ENCODE measurements at regions not wholly inside any gene's neighbourhood (a gene's known extent, or its start where the extent isn't known, plus 50 kb on each side); places are given as distances from the start of the nearest gene placed in this dataset.

GRCh38 chr4:30245140-30245539 lies 475.0 kb upstream of the PCDH7 start:
- H3K36me3 ChIP-seq: no peaks in the 10 kb centered on the region
- no peaks in the 10 kb centered on the region for H3K4me1 ChIP-seq
- no peak overlapping the region for H3K4me3 ChIP-seq
- intact Hi-C loops (cut with DNase I; ENCODE audit: low total_unique reads): no loop called here
- H3K27me3 ChIP-seq: no peaks in the 10 kb centered on the region
- in situ Hi-C loops (cut with MboI; ENCODE audit: low pct_ligation_motif_present in 1 of 4, low pct_unique_long_range_greater_than_20kb in 1 of 4, low sequenced_read_pairs in 3 of 4): no loop called here
- no peak overlapping the region for H3K27ac ChIP-seq
- peaks cover 4 to 8% of the 10 kb centered on the region in 2 donors for H3K9me3 ChIP-seq
- no peak for TF ChIP-seq POLR2A (IDR thresholded peaks at IDR 0.05)
- TF ChIP-seq EP300 (IDR thresholded peaks at IDR 0.05; ENCODE audit: low read depth): no peak
- no peak for TF ChIP-seq POLR2AphosphoS5 (IDR thresholded peaks at IDR 0.05)
- no peak for TF ChIP-seq CTCF (IDR thresholded peaks at IDR 0.05)
- no peak for DNase-seq

GRCh38 chr4:30256116-30256832 lies 463.9 kb upstream of the PCDH7 start:
- DNase-seq: no peak
- Histone ChIP-seq H3K9me3 (peaks cover 0 to 13% of the 10 kb centered on the region in 2 donors), H3K27me3 (no peaks in the 10 kb centered on the region), H3K4me3 (no peak overlapping the region), H3K27ac (no peak overlapping the region), H3K4me1 (no peaks in the 10 kb centered on the region), H3K36me3 (no peaks in the 10 kb centered on the region)
- WGBS, 2 donors (ENCODE audit: low coverage in 1 of 2): 61% methylated on average over 3 of the region's 3 CpGs; no CpG with 5 or more reads in 1 of the 2 donors
- TF ChIP-seq CTCF (IDR thresholded peaks at IDR 0.05): no peak
- no peak for TF ChIP-seq POLR2A (IDR thresholded peaks at IDR 0.05)
- TF ChIP-seq POLR2AphosphoS5 (IDR thresholded peaks at IDR 0.05): no peak
- no peak for TF ChIP-seq EP300 (IDR thresholded peaks at IDR 0.05; ENCODE audit: low read depth)
- intact Hi-C loops (cut with DNase I; ENCODE audit: low total_unique reads) (no loop called here), in situ Hi-C loops (cut with MboI; ENCODE audit: low pct_ligation_motif_present in 1 of 4, low pct_unique_long_range_greater_than_20kb in 1 of 4, low sequenced_read_pairs in 3 of 4) (no loop called here)

- no peak for DNase-seq
- Histone ChIP-seq H3K4me3 (no peak overlapping the region), H3K27ac (no peak overlapping the region), H3K4me1 (no peaks in the 10 kb centered on the region), H3K36me3 (no peaks in the 10 kb centered on the region), H3K27me3 (no peaks in the 10 kb centered on the region), H3K9me3 (peaks cover 0 to 8% of the 10 kb centered on the region in 2 donors)
- TF ChIP-seq POLR2AphosphoS5 (IDR thresholded peaks at IDR 0.05) (no peak), EP300 (IDR thresholded peaks at IDR 0.05; ENCODE audit: low read depth) (no peak), POLR2A (IDR thresholded peaks at IDR 0.05) (no peak), CTCF (IDR thresholded peaks at IDR 0.05) (no peak)
- WGBS, 2 donors (ENCODE audit: low coverage in 1 of 2): 52 to 67% methylated on average over 3 of the region's 3 CpGs
- intact Hi-C loops (cut with DNase I; ENCODE audit: low total_unique reads) (no loop called here), in situ Hi-C loops (cut with MboI; ENCODE audit: low pct_ligation_motif_present in 1 of 4, low pct_unique_long_range_greater_than_20kb in 1 of 4, low sequenced_read_pairs in 3 of 4) (no loop called here)
These were observed 461.2 kb upstream of the PCDH7 start for GRCh38 chr4:30258949-30259348.

- Histone ChIP-seq H3K9me3 (peaks cover 0 to 5% of the 10 kb centered on the region in 2 donors), H3K27ac (no peak overlapping the region), H3K4me1 (no peaks in the 10 kb centered on the region), H3K4me3 (no peak overlapping the region), H3K27me3 (no peaks in the 10 kb centered on the region), H3K36me3 (no peaks in the 10 kb centered on the region)
- 65 to 81% methylated on average over 2 of the region's 2 CpGs for WGBS, 2 donors (ENCODE audit: low coverage in 1 of 2)
- in situ Hi-C loops (cut with MboI; ENCODE audit: low pct_ligation_motif_present in 1 of 4, low pct_unique_long_range_greater_than_20kb in 1 of 4, low sequenced_read_pairs in 3 of 4) (no loop called here), intact Hi-C loops (cut with DNase I; ENCODE audit: low total_unique reads) (no loop called here)
- no peak for DNase-seq
- no peak for TF ChIP-seq POLR2AphosphoS5 (IDR thresholded peaks at IDR 0.05)
- TF ChIP-seq POLR2A (IDR thresholded peaks at IDR 0.05): no peak
- no peak for TF ChIP-seq CTCF (IDR thresholded peaks at IDR 0.05)
- no peak for TF ChIP-seq EP300 (IDR thresholded peaks at IDR 0.05; ENCODE audit: low read depth)
These were observed 457.8 kb upstream of the PCDH7 start for GRCh38 chr4:30262379-30262778.
